ENCODE measurements at regions not wholly inside any gene's neighbourhood (a gene's known extent, or its start where the extent isn't known, plus 50 kb on each side); places are given as distances from the start of the nearest gene placed in this dataset.
A peak's percentile ranks its signal among the peaks of the same experiment; 100 is the strongest.

GRCh38 chr4:23365871-23366556 lies 523.8 kb downstream of the PPARGC1A start:
- H3K36me3 ChIP-seq (ENCODE audit: control insufficient read depth, insufficient read depth, low read length) = no peaks in the 10 kb centered on the region
- TF ChIP-seq CTCF (conservative IDR thresholded peaks at IDR 0.05 in 1 of 2, IDR thresholded peaks at IDR 0.05 in 1 of 2; ENCODE audit: low read depth in 1 of 2, low read length in 2 of 2) (no peak), EZH2 (IDR thresholded peaks at IDR 0.05; ENCODE audit: low read length, missing control alignments) (no peak)
- no peak for DNase-seq (ENCODE audit: low read depth in 2 of 2)
- H3K9me3 ChIP-seq (ENCODE audit: control insufficient read depth, insufficient read depth, low read depth, low read length) = no peaks in the 10 kb centered on the region
- H3K9ac ChIP-seq (ENCODE audit: insufficient read depth, low read length) = no peak overlapping the region
- no peak overlapping the region for H2AFZ ChIP-seq (ENCODE audit: low read length)
- no peaks in the 10 kb centered on the region for H3K27me3 ChIP-seq (ENCODE audit: control insufficient read depth, insufficient read depth, low read length)
- H3K4me2 ChIP-seq (ENCODE audit: extremely low read depth, insufficient read depth, low read length) = no peak overlapping the region
- H3K79me2 ChIP-seq (ENCODE audit: control insufficient read depth, insufficient read depth, low read length) = no peaks in the 10 kb centered on the region
- no peak overlapping the region for H3K27ac ChIP-seq (ENCODE audit: insufficient read depth, low read length)
- no peaks in the 10 kb centered on the region for H3K4me1 ChIP-seq (ENCODE audit: control insufficient read depth, extremely low read depth, insufficient read depth, low read length)
- H4K20me1 ChIP-seq (ENCODE audit: control insufficient read depth, extremely low read depth, insufficient read depth, low read length) = no peaks in the 10 kb centered on the region
- no peak overlapping the region for H3K4me3 ChIP-seq (replicated peaks in 1 of 4; ENCODE audit: control extremely low read depth in 1 of 4, insufficient read depth in 1 of 4, low read depth in 3 of 4, low read length in 4 of 4)

- no peak overlapping the region for H3K4me3 ChIP-seq (replicated peaks in 1 of 4; ENCODE audit: control extremely low read depth in 1 of 4, insufficient read depth in 1 of 4, low read depth in 3 of 4, low read length in 4 of 4)
- peak in 1 of 2 donors; percentile 5 for DNase-seq (ENCODE audit: low read depth in 2 of 2)
- no peak overlapping the region for H3K9ac ChIP-seq (ENCODE audit: insufficient read depth, low read length)
- H2AFZ ChIP-seq (ENCODE audit: low read length) = no peak overlapping the region
- no peaks in the 10 kb centered on the region for H4K20me1 ChIP-seq (ENCODE audit: control insufficient read depth, extremely low read depth, insufficient read depth, low read length)
- H3K4me1 ChIP-seq (ENCODE audit: control insufficient read depth, extremely low read depth, insufficient read depth, low read length) = no peaks in the 10 kb centered on the region
- H3K27ac ChIP-seq (ENCODE audit: insufficient read depth, low read length) = no peak overlapping the region
- H3K79me2 ChIP-seq (ENCODE audit: control insufficient read depth, insufficient read depth, low read length) = no peaks in the 10 kb centered on the region
- no peaks in the 10 kb centered on the region for H3K36me3 ChIP-seq (ENCODE audit: control insufficient read depth, insufficient read depth, low read length)
- H3K27me3 ChIP-seq (ENCODE audit: control insufficient read depth, insufficient read depth, low read length) = no peaks in the 10 kb centered on the region
- no peak overlapping the region for H3K4me2 ChIP-seq (ENCODE audit: extremely low read depth, insufficient read depth, low read length)
- H3K9me3 ChIP-seq (ENCODE audit: control insufficient read depth, insufficient read depth, low read depth, low read length) = no peaks in the 10 kb centered on the region
- TF ChIP-seq EZH2 (IDR thresholded peaks at IDR 0.05; ENCODE audit: low read length, missing control alignments) = no peak
- no peak for TF ChIP-seq CTCF (conservative IDR thresholded peaks at IDR 0.05 in 1 of 2, IDR thresholded peaks at IDR 0.05 in 1 of 2; ENCODE audit: low read depth in 1 of 2, low read length in 2 of 2)
Observed at GRCh38 chr4:23365086-23365485, 524.8 kb downstream of the PPARGC1A start.

- Histone ChIP-seq H3K27me3 (ENCODE audit: control insufficient read depth, insufficient read depth, low read length) (no peaks in the 10 kb centered on the region), H3K79me2 (ENCODE audit: control insufficient read depth, insufficient read depth, low read length) (no peaks in the 10 kb centered on the region), H4K20me1 (ENCODE audit: control insufficient read depth, extremely low read depth, insufficient read depth, low read length) (no peaks in the 10 kb centered on the region), H3K27ac (ENCODE audit: insufficient read depth, low read length) (no peak overlapping the region), H3K4me3 (replicated peaks in 1 of 4; ENCODE audit: control extremely low read depth in 1 of 4, insufficient read depth in 1 of 4, low read depth in 3 of 4, low read length in 4 of 4) (no peak overlapping the region), H3K36me3 (ENCODE audit: control insufficient read depth, insufficient read depth, low read length) (no peaks in the 10 kb centered on the region), H3K9ac (ENCODE audit: insufficient read depth, low read length) (no peak overlapping the region), H3K4me2 (ENCODE audit: extremely low read depth, insufficient read depth, low read length) (no peak overlapping the region), H3K9me3 (ENCODE audit: control insufficient read depth, insufficient read depth, low read depth, low read length) (no peaks in the 10 kb centered on the region), H2AFZ (ENCODE audit: low read length) (no peak overlapping the region), H3K4me1 (ENCODE audit: control insufficient read depth, extremely low read depth, insufficient read depth, low read length) (no peaks in the 10 kb centered on the region)
- DNase-seq (ENCODE audit: low read depth in 2 of 2) = no peak
- TF ChIP-seq CTCF (conservative IDR thresholded peaks at IDR 0.05 in 1 of 2, IDR thresholded peaks at IDR 0.05 in 1 of 2; ENCODE audit: low read depth in 1 of 2, low read length in 2 of 2) (no peak), EZH2 (IDR thresholded peaks at IDR 0.05; ENCODE audit: low read length, missing control alignments) (no peak)
Observed at GRCh38 chr4:23364167-23364566, 525.7 kb downstream of the PPARGC1A start.

Data from fibroblast of lung (primary cell).